ENCODE measurements at regions not wholly inside any gene's neighbourhood (a gene's known extent, or its start where the extent isn't known, plus 50 kb on each side); places are given as distances from the start of the nearest gene placed in this dataset.

DNA sequence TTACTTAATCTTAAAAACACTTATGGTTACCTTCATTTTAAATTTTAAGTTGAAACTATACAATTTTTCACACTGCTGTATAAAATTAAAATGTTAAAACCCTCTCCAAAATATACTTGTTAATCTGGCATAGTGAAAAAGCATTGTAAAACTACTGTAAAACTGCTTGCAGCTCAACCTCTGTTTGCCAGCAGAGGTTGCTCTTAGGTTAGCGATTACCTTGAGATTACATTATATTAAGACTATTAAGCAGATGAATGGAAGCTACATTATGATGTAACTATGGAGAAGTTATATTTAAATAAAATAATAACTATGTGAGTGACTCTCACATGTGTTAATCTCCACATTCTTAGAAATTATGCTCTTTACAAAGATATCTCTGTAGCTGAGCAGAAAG, 143.6 kb upstream of the SLITRK3 start:
- TF ChIP-seq, protein P1, sequence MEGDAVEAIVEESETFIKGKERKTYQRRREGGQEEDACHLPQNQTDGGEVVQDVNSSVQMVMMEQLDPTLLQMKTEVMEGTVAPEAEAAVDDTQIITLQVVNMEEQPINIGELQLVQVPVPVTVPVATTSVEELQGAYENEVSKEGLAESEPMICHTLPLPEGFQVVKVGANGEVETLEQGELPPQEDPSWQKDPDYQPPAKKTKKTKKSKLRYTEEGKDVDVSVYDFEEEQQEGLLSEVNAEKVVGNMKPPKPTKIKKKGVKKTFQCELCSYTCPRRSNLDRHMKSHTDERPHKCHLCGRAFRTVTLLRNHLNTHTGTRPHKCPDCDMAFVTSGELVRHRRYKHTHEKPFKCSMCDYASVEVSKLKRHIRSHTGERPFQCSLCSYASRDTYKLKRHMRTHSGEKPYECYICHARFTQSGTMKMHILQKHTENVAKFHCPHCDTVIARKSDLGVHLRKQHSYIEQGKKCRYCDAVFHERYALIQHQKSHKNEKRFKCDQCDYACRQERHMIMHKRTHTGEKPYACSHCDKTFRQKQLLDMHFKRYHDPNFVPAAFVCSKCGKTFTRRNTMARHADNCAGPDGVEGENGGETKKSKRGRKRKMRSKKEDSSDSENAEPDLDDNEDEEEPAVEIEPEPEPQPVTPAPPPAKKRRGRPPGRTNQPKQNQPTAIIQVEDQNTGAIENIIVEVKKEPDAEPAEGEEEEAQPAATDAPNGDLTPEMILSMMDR (optimal IDR thresholded peaks at IDR 0.05 in 1 of 3, IDR thresholded peaks at IDR 0.05 in 1 of 3, conservative IDR thresholded peaks at IDR 0.05 in 1 of 3; ENCODE audit: extremely low read depth in 1 of 3, insufficient read depth in 2 of 3, low read length in 3 of 3), result peak in 2 of 3 experiments; percentile 33
- no peak for TF ChIP-seq EZH2 (IDR thresholded peaks at IDR 0.05; ENCODE audit: low read length)
